ENCODE measurements at regions not wholly inside any gene's neighbourhood (a gene's known extent, or its start where the extent isn't known, plus 50 kb on each side); places are given as distances from the start of the nearest gene placed in this dataset.

- TF ChIP-seq CTCF (conservative IDR thresholded peaks at IDR 0.05): no peak
- TF ChIP-seq EZH2 (IDR thresholded peaks at IDR 0.05; ENCODE audit: low read depth): no peak
These were observed 232.8 kb upstream of the GMDS start for GRCh38 chr6:2478200-2478599.
